HEK293T (cell line): ENCODE measurements at regions not wholly inside any gene's neighbourhood (a gene's known extent, or its start where the extent isn't known, plus 50 kb on each side); places are given as distances from the start of the nearest gene placed in this dataset.

Source experiments
- BHLHE40 ChIP-seq: fragments of 450-650 bp; IDR thresholded peaks from 2 replicates; pipeline ENCODE4 v1.6.1; 2016; ENCODE audit warnings: mild to moderate bottlenecking, moderate library complexity, borderline replicate concordance
- CTBP1 ChIP-seq: fragments of 450-650 bp; IDR thresholded peaks from 2 replicates; pipeline ENCODE4 v1.6.1; 2016; ENCODE audit warnings: borderline replicate concordance
- ELF4 ChIP-seq: fragments of 450-650 bp; IDR thresholded peaks from 2 replicates; pipeline ENCODE4 v1.6.1; 2017; ENCODE audit warnings: antibody characterized with exemption
- FOXA1 ChIP-seq: fragments of 450-650 bp; IDR thresholded peaks from 2 replicates; pipeline ENCODE4 v1.6.1; 2016; ENCODE audit warnings: mild to moderate bottlenecking
- FOXK2 ChIP-seq: fragments of 450-650 bp; IDR thresholded peaks from 2 replicates; pipeline ENCODE4 v1.6.1; 2016; ENCODE audit warnings: mild to moderate bottlenecking
- FOXM1 ChIP-seq: fragments of 450-650 bp; IDR thresholded peaks from 2 replicates; pipeline ENCODE4 v1.6.1; 2017; ENCODE audit warnings: mild to moderate bottlenecking, borderline replicate concordance
- L3MBTL2 ChIP-seq: fragments of 450-650 bp; conservative IDR thresholded peaks from 2 replicates; pipeline ENCODE4 v1.6.1; 2016; ENCODE audit warnings: mild to moderate bottlenecking
- NFRKB ChIP-seq: fragments of 450-650 bp; IDR thresholded peaks from 2 replicates; pipeline ENCODE4 v1.6.1; 2016; ENCODE audit warnings: mild to moderate bottlenecking, moderate library complexity
- PKNOX1 ChIP-seq: fragments of 450-650 bp; IDR thresholded peaks from 2 replicates; pipeline ENCODE4 v1.6.1; 2016
- SUZ12 ChIP-seq: fragments of 450-650 bp; IDR thresholded peaks from 2 replicates; pipeline ENCODE4 v1.6.1; 2016; ENCODE audit warnings: mild to moderate bottlenecking
- TARDBP ChIP-seq: fragments of 450-650 bp; IDR thresholded peaks from 2 replicates; pipeline ENCODE4 v1.6.1; 2016
- ZNF384 ChIP-seq: fragments of 450-650 bp; IDR thresholded peaks from 2 replicates; pipeline ENCODE4 v1.6.1; 2016

- TF ChIP-seq TARDBP = no peak
- no peak for TF ChIP-seq ZNF384
- no peak for TF ChIP-seq ELF4
- no peak for TF ChIP-seq BHLHE40
- no peak for TF ChIP-seq NFRKB
- TF ChIP-seq FOXM1 = no peak
- no peak for TF ChIP-seq L3MBTL2
- no peak for TF ChIP-seq CTBP1
- TF ChIP-seq PKNOX1 = no peak
- TF ChIP-seq FOXA1 = no peak
- no peak for TF ChIP-seq SUZ12
- TF ChIP-seq FOXK2 = no peak
Observed at GRCh38 chr2:64845273-64845905, 143.8 kb upstream of the SLC1A4 start.
